IMR-90 (cell line): ENCODE measurements at regions not wholly inside any gene's neighbourhood (a gene's known extent, or its start where the extent isn't known, plus 50 kb on each side); places are given as distances from the start of the nearest gene placed in this dataset.

ENCODE experiments used
- CEBPB ChIP-seq: IDR thresholded peaks from 2 replicates; pipeline ENCODE4 v1.6.1; 2012; ENCODE audit warnings: low read depth, low read length, improper control_type of control experiment
- CTCF ChIP-seq: conservative IDR thresholded peaks from 2 replicates; pipeline ENCODE4 v1.5.1; 2012; ENCODE audit warnings: mild to moderate bottlenecking, low read depth, low read length, improper control_type of control experiment
- ELK1 ChIP-seq: fragments of 150-350 bp; IDR thresholded peaks from 2 replicates; pipeline ENCODE4 v1.6.1; 2016; ENCODE audit warnings: low read depth, mild to moderate bottlenecking, low read length, moderate library complexity, borderline replicate concordance
- FOS ChIP-seq: fragments of 150-350 bp; IDR thresholded peaks from 2 replicates; pipeline ENCODE4 v1.6.1; 2016; ENCODE audit warnings: low read depth, low read length
- MAFK ChIP-seq: IDR thresholded peaks from 2 replicates; pipeline ENCODE4 v1.6.1; 2012; ENCODE audit warnings: low read depth, low read length, improper control_type of control experiment
- POLR2A ChIP-seq: IDR thresholded peaks from 2 replicates; pipeline ENCODE4 v1.6.1; 2012; ENCODE audit warnings: mild to moderate bottlenecking, low read depth, low read length
- RAD21 ChIP-seq: IDR thresholded peaks from 2 replicates; pipeline ENCODE4 v1.6.1; 2012; ENCODE audit warnings: low read length, improper control_type of control experiment
- RCOR1 ChIP-seq: IDR thresholded peaks from 2 replicates; pipeline ENCODE4 v1.6.1; 2012; ENCODE audit warnings: mild to moderate bottlenecking, low read length, improper control_type of control experiment; ENCODE audit not compliant: insufficient replicate concordance
- RFX5 ChIP-seq: IDR thresholded peaks from 2 replicates; pipeline ENCODE4 v1.8.0; 2012; ENCODE audit warnings: low read depth, mild to moderate bottlenecking, low read length, moderate library complexity
- SMC3 ChIP-seq: fragments of 150-350 bp; IDR thresholded peaks from 2 replicates; pipeline ENCODE4 v1.6.1; 2016; ENCODE audit warnings: low read depth, mild to moderate bottlenecking, antibody characterized with exemption, low read length, moderate library complexity
- USF2 ChIP-seq: fragments of 150-350 bp; IDR thresholded peaks from 2 replicates; pipeline ENCODE4 v1.6.1; 2017; ENCODE audit warnings: mild to moderate bottlenecking, antibody characterized with exemption, low read length, low read depth

GRCh38 chr13:58151452-58151851 lies 519.9 kb downstream of the PCDH17 start:
- TF ChIP-seq RFX5 (no peak), CTCF (no peak), RAD21 (no peak), POLR2A (no peak), ELK1 (no peak), USF2 (no peak), SMC3 (no peak), MAFK (no peak), CEBPB (no peak), RCOR1 (no peak), FOS (no peak)
